ENCODE measurements at regions not wholly inside any gene's neighbourhood (a gene's known extent, or its start where the extent isn't known, plus 50 kb on each side); places are given as distances from the start of the nearest gene placed in this dataset.

GRCh38 chr21:20789729-20790500, 208.3 kb upstream of the NCAM2 start:
- H3K9me2 ChIP-seq (replicated peaks; ENCODE audit: insufficient read depth, low read length), result no peaks in the 10 kb centered on the region
- no peaks in the 10 kb centered on the region for H3K27me3 ChIP-seq (replicated peaks; ENCODE audit: insufficient read depth, low read length)
- H3K4me2 ChIP-seq (ENCODE audit: low read depth, low read length), result no peak overlapping the region
- no peak overlapping the region for H3K9ac ChIP-seq (ENCODE audit: low read length)
- no peak for DNase-seq
- H3K9me3 ChIP-seq (replicated peaks; ENCODE audit: insufficient read depth, low read length), result no peaks in the 10 kb centered on the region
- TF ChIP-seq CTCF (IDR thresholded peaks at IDR 0.05; ENCODE audit: low read length) (no peak), EZH2phosphoT487 (IDR thresholded peaks at IDR 0.05; ENCODE audit: low read length) (no peak), EZH2 (optimal IDR thresholded peaks at IDR 0.05; ENCODE audit: low read depth, low read length) (no peak)
- H3K79me2 ChIP-seq (ENCODE audit: low read length), result no peaks in the 10 kb centered on the region
- H4K20me1 ChIP-seq (ENCODE audit: insufficient read depth, low read length), result no peaks in the 10 kb centered on the region
- no peaks in the 10 kb centered on the region for H3K4me1 ChIP-seq (ENCODE audit: low read length)
- no peak overlapping the region for H3K27ac ChIP-seq (ENCODE audit: low read length)
- H3K4me3 ChIP-seq (ENCODE audit: low read length), result no peak overlapping the region
- H3K36me3 ChIP-seq (replicated peaks; ENCODE audit: insufficient read depth, low read length), result no peaks in the 10 kb centered on the region
- no peaks in the 10 kb centered on the region for H3F3A ChIP-seq (ENCODE audit: insufficient read depth, low read length)
- H2AFZ ChIP-seq (ENCODE audit: low read length), result no peak overlapping the region

- Histone ChIP-seq H3F3A (ENCODE audit: insufficient read depth, low read length) (no peaks in the 10 kb centered on the region), H3K4me3 (ENCODE audit: low read length) (no peak overlapping the region), H3K4me1 (ENCODE audit: low read length) (no peaks in the 10 kb centered on the region), H3K27ac (ENCODE audit: low read length) (no peak overlapping the region), H3K9me2 (replicated peaks; ENCODE audit: insufficient read depth, low read length) (no peaks in the 10 kb centered on the region), H3K27me3 (replicated peaks; ENCODE audit: insufficient read depth, low read length) (no peaks in the 10 kb centered on the region), H3K79me2 (ENCODE audit: low read length) (no peaks in the 10 kb centered on the region), H3K4me2 (ENCODE audit: low read depth, low read length) (no peak overlapping the region), H3K9ac (ENCODE audit: low read length) (no peak overlapping the region), H3K9me3 (replicated peaks; ENCODE audit: insufficient read depth, low read length) (no peaks in the 10 kb centered on the region), H4K20me1 (ENCODE audit: insufficient read depth, low read length) (no peaks in the 10 kb centered on the region), H3K36me3 (replicated peaks; ENCODE audit: insufficient read depth, low read length) (no peaks in the 10 kb centered on the region), H2AFZ (ENCODE audit: low read length) (no peak overlapping the region)
- no peak for DNase-seq
- TF ChIP-seq EZH2phosphoT487 (IDR thresholded peaks at IDR 0.05; ENCODE audit: low read length) (no peak), CTCF (IDR thresholded peaks at IDR 0.05; ENCODE audit: low read length) (no peak), EZH2 (optimal IDR thresholded peaks at IDR 0.05; ENCODE audit: low read depth, low read length) (no peak)
Measured at GRCh38 chr21:20800106-20800505, 198.1 kb upstream of the NCAM2 start.

- no peaks in the 10 kb centered on the region for H3K9me3 ChIP-seq (replicated peaks; ENCODE audit: insufficient read depth, low read length)
- H3K79me2 ChIP-seq (ENCODE audit: low read length), result no peaks in the 10 kb centered on the region
- no peaks in the 10 kb centered on the region for H3F3A ChIP-seq (ENCODE audit: insufficient read depth, low read length)
- H3K4me3 ChIP-seq (ENCODE audit: low read length), result no peak overlapping the region
- H3K9me2 ChIP-seq (replicated peaks; ENCODE audit: insufficient read depth, low read length), result no peaks in the 10 kb centered on the region
- H3K27me3 ChIP-seq (replicated peaks; ENCODE audit: insufficient read depth, low read length), result no peaks in the 10 kb centered on the region
- no peak for DNase-seq
- H3K4me2 ChIP-seq (ENCODE audit: low read depth, low read length), result no peak overlapping the region
- H3K9ac ChIP-seq (ENCODE audit: low read length), result no peak overlapping the region
- TF ChIP-seq EZH2phosphoT487 (IDR thresholded peaks at IDR 0.05; ENCODE audit: low read length) (no peak), CTCF (IDR thresholded peaks at IDR 0.05; ENCODE audit: low read length) (no peak), EZH2 (optimal IDR thresholded peaks at IDR 0.05; ENCODE audit: low read depth, low read length) (no peak)
- no peaks in the 10 kb centered on the region for H3K36me3 ChIP-seq (replicated peaks; ENCODE audit: insufficient read depth, low read length)
- no peak overlapping the region for H3K27ac ChIP-seq (ENCODE audit: low read length)
- H2AFZ ChIP-seq (ENCODE audit: low read length), result no peak overlapping the region
- no peaks in the 10 kb centered on the region for H3K4me1 ChIP-seq (ENCODE audit: low read length)
- no peaks in the 10 kb centered on the region for H4K20me1 ChIP-seq (ENCODE audit: insufficient read depth, low read length)
Measured at GRCh38 chr21:20802201-20802600, 196.0 kb upstream of the NCAM2 start.

All from MM.1S (cell line).